CD14-positive monocyte (primary cell): ENCODE measurements at regions not wholly inside any gene's neighbourhood (a gene's known extent, or its start where the extent isn't known, plus 50 kb on each side); places are given as distances from the start of the nearest gene placed in this dataset.

Experiments
- DNase-seq, 3 donors: peaks; one replicate each; pipeline ENCODE4 v3.0.0-alpha.2; 2011 to 2022
- H2AFZ ChIP-seq: 2 replicates; pipeline ENCODE4 v1.6.0; 2012; ENCODE audit warnings: mild to moderate bottlenecking, low read depth, low read length, inconsistent platforms; ENCODE audit not compliant: insufficient read depth, poor library complexity, severe bottlenecking
- H3K27ac ChIP-seq, 2 donors: 1 replicate in 1 of 2; 2 replicates in 1 of 2; pipeline ENCODE4 v1.5.1; 2012 to 2013; ENCODE audit warnings: low read length in 2 of 2, control low read depth in 1 of 2, inconsistent platforms in 1 of 2, low read depth in 1 of 2, mild to moderate bottlenecking in 1 of 2
- H3K27me3 ChIP-seq, 2 donors: one replicate each; pipeline versions ENCODE4 v1.6.0 to v1.6.1; 2011 to 2013; ENCODE audit warnings: low read length in 2 of 2; ENCODE audit not compliant: control insufficient read depth in 2 of 2, insufficient read depth in 2 of 2
- H3K36me3 ChIP-seq, 2 donors: replicated peaks in 1 of 2; 1 replicate in 1 of 2; 2 replicates in 1 of 2; pipeline versions ENCODE4 v1.5.1 to v1.6.1; 2012 to 2013; ENCODE audit warnings: low read length in 2 of 2, control low read depth in 1 of 2, inconsistent platforms in 1 of 2, mild to moderate bottlenecking in 1 of 2; ENCODE audit not compliant: insufficient read depth in 2 of 2, control insufficient read depth in 1 of 2
- H3K4me1 ChIP-seq, 2 donors: 1 replicate in 1 of 2; 2 replicates in 1 of 2; pipeline versions ENCODE4 v1.5.1 to v1.6.1; 2012 to 2013; ENCODE audit warnings: low read length in 2 of 2, control low read depth in 1 of 2, inconsistent platforms in 1 of 2, mild to moderate bottlenecking in 1 of 2, moderate library complexity in 1 of 2; ENCODE audit not compliant: insufficient read depth in 2 of 2, control insufficient read depth in 1 of 2
- H3K4me2 ChIP-seq: replicated peaks from 2 replicates; pipeline ENCODE3; 2012; ENCODE audit warnings: low read length, moderate library complexity, mild to moderate bottlenecking; ENCODE audit not compliant: poor library complexity, severe bottlenecking; ENCODE audit errors: extremely low read depth
- H3K4me3 ChIP-seq, 3 experiments: fragments of 200-600 bp in 1 of 3; sonication (generic) in 1 of 3; replicated peaks in 1 of 3; 1 replicate in 2 of 3; 2 replicates in 1 of 3; pipeline ENCODE4 v1.5.1; 2011 to 2013; ENCODE audit warnings: low read length in 3 of 3, mild to moderate bottlenecking in 3 of 3, control low read depth in 2 of 3, low read depth in 2 of 3, inconsistent platforms in 1 of 3, moderate library complexity in 1 of 3
- H3K79me2 ChIP-seq: 2 replicates; pipeline ENCODE4 v1.6.0; 2012; ENCODE audit warnings: mild to moderate bottlenecking, control low read depth, inconsistent platforms, low read length, moderate library complexity; ENCODE audit not compliant: insufficient read depth
- H3K9ac ChIP-seq: 2 replicates; pipeline ENCODE4 v1.6.0; 2017; ENCODE audit warnings: low read length, mild to moderate bottlenecking; ENCODE audit not compliant: insufficient read depth, poor library complexity, severe bottlenecking
- H3K9me3 ChIP-seq, 2 donors: replicated peaks in 1 of 2; 1 replicate in 1 of 2; 2 replicates in 1 of 2; pipeline versions ENCODE4 v1.5.1 to v1.6.1; 2012 to 2013; ENCODE audit warnings: low read length in 2 of 2, control low read depth in 1 of 2; ENCODE audit not compliant: control insufficient read depth in 1 of 2, insufficient read depth in 1 of 2
- H4K20me1 ChIP-seq: 2 replicates; pipeline ENCODE4 v1.6.0; 2012; ENCODE audit warnings: mild to moderate bottlenecking, low read length, control low read depth, moderate library complexity; ENCODE audit not compliant: insufficient read depth
- H3K27ac Mint-ChIP-seq, 7 donors: one replicate each; pipeline ENCODE4 v1.8.0; 2020; ENCODE audit warnings: mild to moderate bottlenecking in 7 of 7, mixed read lengths in 7 of 7, moderate library complexity in 6 of 7, inconsistent platforms in 2 of 7
- H3K27me3 Mint-ChIP-seq, 3 donors: one replicate each; pipeline ENCODE4 v1.8.0; 2021 to 2022; ENCODE audit warnings: low read depth in 3 of 3, mild to moderate bottlenecking in 3 of 3, mixed read lengths in 3 of 3, moderate library complexity in 3 of 3, inconsistent platforms in 1 of 3
- H3K36me3 Mint-ChIP-seq, 2 donors: one replicate each; pipeline ENCODE4 v1.8.0; 2020; ENCODE audit warnings: mixed read lengths in 2 of 2, inconsistent platforms in 1 of 2, mild to moderate bottlenecking in 1 of 2
- H3K4me1 Mint-ChIP-seq: one replicate; pipeline ENCODE4 v1.8.0; 2020; ENCODE audit warnings: mild to moderate bottlenecking, mixed read lengths
- H3K4me3 Mint-ChIP-seq, 2 donors: one replicate each; pipeline ENCODE4 v1.8.0; 2020; ENCODE audit warnings: mild to moderate bottlenecking in 2 of 2, mixed read lengths in 2 of 2, moderate library complexity in 1 of 2
- H3K9me3 Mint-ChIP-seq, 7 donors: one replicate each; pipeline ENCODE4 v1.8.0; 2020 to 2022; ENCODE audit warnings: mixed read lengths in 7 of 7, mild to moderate bottlenecking in 6 of 7, moderate library complexity in 6 of 7, inconsistent platforms in 2 of 7
- WGBS: methylation state at CpG from one replicate; pipeline ENCODE4 v1.1.5; 2013; ENCODE audit warnings: missing lambda C conversion rate; ENCODE audit not compliant: insufficient coverage; 5-methylcytosine and 5-hydroxymethylcytosine counted together
- intact Hi-C, 2 donors: fragments of 100-400 bp; cut with micrococcal nuclease; formaldehyde crosslinking; loops; one replicate each; pipeline versions ENCODE4 v1.15.0 to v1.15.1; 2023
- TF ChIP-seq, protein P1 (sequence below): fragments of 200-600 bp; IDR thresholded peaks from one replicate; pipeline ENCODE4 v1.8.0; 2022; ENCODE audit warnings: antibody characterized with exemption, mild to moderate bottlenecking

- Mint-ChIP-seq H3K9me3 (peaks cover 0 to under 1% (median 0%) of the 10 kb centered on the region in 7 donors), H3K36me3 (no peaks in the 10 kb centered on the region), H3K27me3 (peaks cover 0 to 1% (median 0%) of the 10 kb centered on the region in 3 donors), H3K4me3 (no peak overlapping the region), H3K27ac (no peak overlapping the region), H3K4me1 (no peaks in the 10 kb centered on the region)
- Histone ChIP-seq H3K36me3 (no peaks in the 10 kb centered on the region), H4K20me1 (no peaks in the 10 kb centered on the region), H3K9ac (no peak overlapping the region), H3K4me1 (no peaks in the 10 kb centered on the region), H3K27me3 (no peaks in the 10 kb centered on the region), H3K9me3 (no peaks in the 10 kb centered on the region), H3K4me3 (no peak overlapping the region), H3K79me2 (no peaks in the 10 kb centered on the region), H2AFZ (no peak overlapping the region), H3K27ac (no peak overlapping the region), H3K4me2 (no peak overlapping the region)
- WGBS: 88% methylated on average over 2 of the region's 4 CpGs
- intact Hi-C loops: no loop called here
- DNase-seq: no peak
- TF ChIP-seq, protein P1, sequence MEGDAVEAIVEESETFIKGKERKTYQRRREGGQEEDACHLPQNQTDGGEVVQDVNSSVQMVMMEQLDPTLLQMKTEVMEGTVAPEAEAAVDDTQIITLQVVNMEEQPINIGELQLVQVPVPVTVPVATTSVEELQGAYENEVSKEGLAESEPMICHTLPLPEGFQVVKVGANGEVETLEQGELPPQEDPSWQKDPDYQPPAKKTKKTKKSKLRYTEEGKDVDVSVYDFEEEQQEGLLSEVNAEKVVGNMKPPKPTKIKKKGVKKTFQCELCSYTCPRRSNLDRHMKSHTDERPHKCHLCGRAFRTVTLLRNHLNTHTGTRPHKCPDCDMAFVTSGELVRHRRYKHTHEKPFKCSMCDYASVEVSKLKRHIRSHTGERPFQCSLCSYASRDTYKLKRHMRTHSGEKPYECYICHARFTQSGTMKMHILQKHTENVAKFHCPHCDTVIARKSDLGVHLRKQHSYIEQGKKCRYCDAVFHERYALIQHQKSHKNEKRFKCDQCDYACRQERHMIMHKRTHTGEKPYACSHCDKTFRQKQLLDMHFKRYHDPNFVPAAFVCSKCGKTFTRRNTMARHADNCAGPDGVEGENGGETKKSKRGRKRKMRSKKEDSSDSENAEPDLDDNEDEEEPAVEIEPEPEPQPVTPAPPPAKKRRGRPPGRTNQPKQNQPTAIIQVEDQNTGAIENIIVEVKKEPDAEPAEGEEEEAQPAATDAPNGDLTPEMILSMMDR: no peak
Observed at GRCh38 chr16:64254443-64255367, 867.2 kb downstream of the CDH11 start.

GRCh38 chr16:64253525-64253924 lies 868.3 kb downstream of the CDH11 start:
- Histone ChIP-seq H3K27me3 (no peaks in the 10 kb centered on the region), H3K4me3 (no peak overlapping the region), H3K4me1 (no peaks in the 10 kb centered on the region), H3K27ac (no peak overlapping the region), H2AFZ (no peak overlapping the region), H3K9ac (no peak overlapping the region), H3K36me3 (no peaks in the 10 kb centered on the region), H4K20me1 (no peaks in the 10 kb centered on the region), H3K9me3 (no peaks in the 10 kb centered on the region), H3K4me2 (no peak overlapping the region), H3K79me2 (no peaks in the 10 kb centered on the region)
- Mint-ChIP-seq H3K4me1 (no peaks in the 10 kb centered on the region), H3K27ac (no peak overlapping the region), H3K36me3 (no peaks in the 10 kb centered on the region), H3K27me3 (peaks cover 0 to 1% (median 0%) of the 10 kb centered on the region in 3 donors), H3K4me3 (no peak overlapping the region), H3K9me3 (no peaks in the 10 kb centered on the region)
- no peak for DNase-seq
- WGBS: no CpG with 5 or more reads among the region's 3 CpGs
- TF ChIP-seq, protein P1: no peak
- intact Hi-C loops: no loop called here
